AG09309 (cell line): ENCODE measurements at regions not wholly inside any gene's neighbourhood (a gene's known extent, or its start where the extent isn't known, plus 50 kb on each side); places are given as distances from the start of the nearest gene placed in this dataset.

ENCODE experiments used
- DNase-seq: peaks from one replicate; pipeline ENCODE4 v3.0.0-alpha.2; 2010; ENCODE audit warnings: low read depth
- H3K4me3 ChIP-seq: 2 replicates; pipeline ENCODE4 v1.5.1; 2011; ENCODE audit warnings: mild to moderate bottlenecking, low read depth, low read length, moderate library complexity; ENCODE audit not compliant: control insufficient read depth
- TF ChIP-seq, protein P1 (sequence below): IDR thresholded peaks from 2 replicates; pipeline ENCODE4 v1.5.1; 2011; ENCODE audit warnings: mild to moderate bottlenecking, low read depth, low read length, inconsistent platforms; ENCODE audit not compliant: insufficient read depth, control insufficient read depth; ENCODE audit errors: missing control alignments

DNA sequence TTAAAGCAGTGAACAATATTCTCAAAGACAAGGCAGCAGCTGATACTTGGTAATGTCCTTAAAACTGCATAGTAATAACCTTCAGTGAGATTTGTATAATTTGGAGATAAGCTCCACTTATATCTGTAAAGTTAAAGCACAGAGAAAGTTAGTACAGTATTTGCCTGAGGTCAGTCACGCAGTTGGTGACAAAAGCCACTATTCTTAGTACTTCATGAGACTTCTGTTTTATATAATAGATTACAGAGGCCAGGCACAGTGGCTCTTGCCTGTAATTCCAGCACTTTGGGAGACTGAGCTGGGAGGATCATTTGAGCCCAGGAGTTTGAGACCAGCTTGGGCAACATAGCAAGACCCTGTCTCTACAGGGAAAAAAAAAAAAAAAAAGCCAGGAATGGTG, 266.4 kb upstream of the DMRT1 start:
- no peak for DNase-seq
- TF ChIP-seq, protein P1, sequence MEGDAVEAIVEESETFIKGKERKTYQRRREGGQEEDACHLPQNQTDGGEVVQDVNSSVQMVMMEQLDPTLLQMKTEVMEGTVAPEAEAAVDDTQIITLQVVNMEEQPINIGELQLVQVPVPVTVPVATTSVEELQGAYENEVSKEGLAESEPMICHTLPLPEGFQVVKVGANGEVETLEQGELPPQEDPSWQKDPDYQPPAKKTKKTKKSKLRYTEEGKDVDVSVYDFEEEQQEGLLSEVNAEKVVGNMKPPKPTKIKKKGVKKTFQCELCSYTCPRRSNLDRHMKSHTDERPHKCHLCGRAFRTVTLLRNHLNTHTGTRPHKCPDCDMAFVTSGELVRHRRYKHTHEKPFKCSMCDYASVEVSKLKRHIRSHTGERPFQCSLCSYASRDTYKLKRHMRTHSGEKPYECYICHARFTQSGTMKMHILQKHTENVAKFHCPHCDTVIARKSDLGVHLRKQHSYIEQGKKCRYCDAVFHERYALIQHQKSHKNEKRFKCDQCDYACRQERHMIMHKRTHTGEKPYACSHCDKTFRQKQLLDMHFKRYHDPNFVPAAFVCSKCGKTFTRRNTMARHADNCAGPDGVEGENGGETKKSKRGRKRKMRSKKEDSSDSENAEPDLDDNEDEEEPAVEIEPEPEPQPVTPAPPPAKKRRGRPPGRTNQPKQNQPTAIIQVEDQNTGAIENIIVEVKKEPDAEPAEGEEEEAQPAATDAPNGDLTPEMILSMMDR = no peak
- H3K4me3 ChIP-seq = no peak overlapping the region

DNA sequence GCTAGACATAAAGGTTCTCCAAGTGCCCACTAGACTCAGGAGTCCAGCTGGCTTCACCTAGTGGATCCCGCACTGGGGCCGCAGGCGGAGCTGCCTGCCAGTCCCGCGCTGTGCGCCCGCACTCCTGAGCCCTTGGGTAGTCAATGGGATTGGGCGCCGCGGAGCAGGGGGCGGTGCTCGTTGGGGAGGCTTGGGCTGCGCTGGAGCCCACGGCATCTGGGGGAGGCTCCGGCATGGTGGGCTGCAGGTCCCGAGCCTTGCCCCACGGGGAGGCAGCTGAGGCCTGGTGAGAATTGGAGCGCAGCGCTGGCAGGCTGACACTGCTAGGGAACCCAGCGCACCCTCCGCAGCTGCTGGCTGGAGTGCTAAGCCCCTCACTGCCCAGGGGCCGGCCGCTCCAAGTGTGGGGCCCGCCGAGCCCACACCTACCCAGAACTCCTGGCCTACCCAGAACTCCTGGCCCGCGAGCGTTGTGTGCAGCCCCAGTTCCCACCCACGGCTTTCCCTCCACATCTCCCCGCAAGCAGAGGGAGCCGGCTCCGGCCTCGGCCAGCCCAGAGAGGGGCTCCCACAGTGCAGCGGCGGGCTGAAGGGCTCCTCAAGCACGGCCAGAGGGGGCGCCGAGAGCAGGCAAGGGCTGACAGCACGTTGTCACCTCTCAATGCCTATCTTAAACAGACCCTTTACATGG, 260.7 kb upstream of the DMRT1 start:
- TF ChIP-seq, protein P1 = no peak
- no peak for DNase-seq
- H3K4me3 ChIP-seq = no peak overlapping the region

DNA sequence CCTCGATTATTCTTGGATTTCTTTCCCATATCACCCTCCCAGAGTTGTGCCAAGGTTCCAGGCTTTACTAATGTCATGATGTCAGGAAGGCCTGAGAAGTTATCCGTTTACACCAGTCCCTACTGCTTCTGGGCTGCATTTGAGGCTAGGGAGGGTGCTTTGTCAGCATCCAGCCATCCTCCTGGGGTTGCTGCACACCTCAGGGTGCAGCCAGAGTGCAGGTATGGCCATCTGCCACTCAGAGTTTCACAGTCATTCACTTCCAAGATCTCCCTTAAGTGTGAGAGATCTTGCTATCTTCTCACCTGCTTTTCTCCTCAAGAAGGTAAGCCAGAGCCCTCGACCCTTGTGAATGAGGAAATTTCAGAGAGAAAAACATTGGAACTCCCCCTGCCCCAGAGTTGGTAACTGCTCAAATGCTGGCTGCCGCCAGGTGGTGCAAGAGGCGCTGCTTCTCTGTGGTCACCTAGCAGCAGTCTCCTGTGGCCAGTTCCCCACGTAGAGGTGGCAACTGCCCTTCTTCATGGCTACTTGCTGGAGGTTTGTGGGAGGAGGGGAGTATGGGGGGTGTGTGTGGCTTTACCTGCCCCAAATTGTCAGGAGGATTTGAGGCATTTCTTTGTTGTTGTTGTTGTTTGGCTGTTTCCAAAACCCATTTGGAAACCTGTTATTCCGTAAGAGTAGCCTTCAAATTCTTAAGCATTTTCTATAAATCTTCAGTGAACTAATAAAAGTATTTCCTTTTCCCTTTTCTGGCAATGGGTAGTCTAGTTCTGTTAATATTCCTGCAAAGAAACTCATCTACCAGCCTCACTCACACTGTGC, 259.6 kb upstream of the DMRT1 start:
- DNase-seq = no peak
- TF ChIP-seq, protein P1 = peak; percentile 65
- H3K4me3 ChIP-seq = no peak overlapping the region

GRCh38 chr9:582775-583174, 258.7 kb upstream of the DMRT1 start:
- TF ChIP-seq, protein P1 = no peak
- DNase-seq = no peak
- H3K4me3 ChIP-seq = no peak overlapping the region

DNA sequence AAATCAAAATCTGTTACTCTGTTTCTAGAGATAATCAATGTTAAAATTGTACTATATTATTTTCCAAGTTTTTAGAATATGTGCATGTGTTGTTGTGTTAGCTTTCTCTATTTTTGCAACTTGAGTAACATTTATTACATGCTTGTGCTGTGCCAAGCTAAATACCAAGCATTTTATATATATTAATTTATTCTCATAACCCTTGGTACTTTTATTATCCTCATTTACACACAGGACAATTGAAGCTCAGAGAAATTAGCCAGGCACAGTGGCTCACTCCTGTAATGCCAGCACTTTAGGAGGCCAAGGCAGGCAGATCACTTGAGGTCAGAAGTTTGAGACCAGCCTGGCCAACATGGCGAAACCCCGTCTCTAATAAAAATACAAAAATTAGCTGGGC, 254.0 kb upstream of the DMRT1 start:
- TF ChIP-seq, protein P1 = no peak
- H3K4me3 ChIP-seq = no peak overlapping the region
- no peak for DNase-seq

DNA sequence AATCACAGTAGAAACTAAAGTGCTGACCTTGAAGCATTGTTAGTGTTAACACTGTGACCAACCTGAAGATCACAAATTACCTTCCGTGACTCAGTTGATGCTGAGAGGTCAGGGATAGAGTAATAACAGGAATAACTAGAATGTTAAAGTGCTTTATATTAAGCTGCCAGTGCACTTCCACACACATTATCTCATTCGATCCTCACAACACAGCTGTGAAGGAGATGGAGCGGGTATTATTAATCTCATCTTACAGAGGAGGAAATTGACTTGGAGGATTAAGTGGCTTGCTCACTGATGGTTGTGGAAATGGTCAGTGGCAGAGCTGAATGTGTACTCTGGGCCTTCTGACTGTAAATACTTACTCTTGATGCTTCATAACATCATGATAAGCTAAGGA, 252.5 kb upstream of the DMRT1 start:
- no peak overlapping the region for H3K4me3 ChIP-seq
- TF ChIP-seq, protein P1 = no peak
- DNase-seq = no peak
